ENCODE measurements at regions not wholly inside any gene's neighbourhood (a gene's known extent, or its start where the extent isn't known, plus 50 kb on each side); places are given as distances from the start of the nearest gene placed in this dataset.

- CTCF ChIA-PET, result no interaction called here
- TF ChIP-seq CTCF (IDR thresholded peaks at IDR 0.05), result no peak
- peaks cover 2% of the 10 kb centered on the region for H3K9me3 Mint-ChIP-seq
- no peaks in the 10 kb centered on the region for H3K27me3 Mint-ChIP-seq
- ATAC-seq (ENCODE audit: low read depth), result no peak
- POLR2A ChIA-PET, result no interaction called here
- intact Hi-C loops (cut with micrococcal nuclease), result no loop called here
- no peak overlapping the region for H3K4me3 Mint-ChIP-seq
- H3K36me3 Mint-ChIP-seq (ENCODE audit: low read depth), result no peaks in the 10 kb centered on the region
- no peak for DNase-seq
- H3K27ac Mint-ChIP-seq, result no peak overlapping the region
- H3K4me1 Mint-ChIP-seq, result peaks cover 35% of the 10 kb centered on the region
Measured at GRCh38 chr2:64908406-64908805, 80.8 kb upstream of the SLC1A4 start.

- Mint-ChIP-seq H3K27me3 (no peaks in the 10 kb centered on the region), H3K4me3 (no peak overlapping the region), H3K4me1 (peaks cover 40% of the 10 kb centered on the region), H3K27ac (no peak overlapping the region), H3K9me3 (no peaks in the 10 kb centered on the region), H3K36me3 (ENCODE audit: low read depth) (no peaks in the 10 kb centered on the region)
- ATAC-seq (ENCODE audit: low read depth), result no peak
- intact Hi-C loops (cut with micrococcal nuclease), result loop anchor here (10.0 kb wide), 1 partner anchor 696 kb away; no protein-coding TSS in a partner anchor
- POLR2A ChIA-PET, result no interaction called here
- DNase-seq, result no peak
- TF ChIP-seq CTCF (IDR thresholded peaks at IDR 0.05), result no peak
- CTCF ChIA-PET, result no interaction called here
Measured at GRCh38 chr2:64910523-64910922, 78.7 kb upstream of the SLC1A4 start.

GRCh38 chr2:64910972-64911433, 78.2 kb upstream of the SLC1A4 start:
- intact Hi-C loops (cut with micrococcal nuclease), result loop anchor here (10.0 kb wide), 1 partner anchor 696 kb away; no protein-coding TSS in a partner anchor
- H3K9me3 Mint-ChIP-seq, result no peaks in the 10 kb centered on the region
- no peaks in the 10 kb centered on the region for H3K36me3 Mint-ChIP-seq (ENCODE audit: low read depth)
- ChIA-PET CTCF (no interaction called here), POLR2A (interaction anchor here (1.1 kb wide), 1 partner anchor 12 kb away, joined by 3 read pairs; no protein-coding TSS in a partner anchor)
- no peak for TF ChIP-seq CTCF (IDR thresholded peaks at IDR 0.05)
- ATAC-seq (ENCODE audit: low read depth), result no peak
- no peak for DNase-seq
- no peak overlapping the region for H3K27ac Mint-ChIP-seq
- no peaks in the 10 kb centered on the region for H3K27me3 Mint-ChIP-seq
- peaks cover 39% of the 10 kb centered on the region for H3K4me1 Mint-ChIP-seq
- H3K4me3 Mint-ChIP-seq, result no peak overlapping the region

GRCh38 chr2:64913357-64913869, 75.8 kb upstream of the SLC1A4 start:
- ChIA-PET CTCF (interaction anchor here (0.6 to 9.4 kb wide), 7 partner anchors 19 to 586 kb away, joined by 3 to 186 read pairs (median 3); no protein-coding TSS in a partner anchor), POLR2A (interaction anchor here (0.6 to 3.4 kb wide), 5 partner anchors 36 to 586 kb away, joined by 3 to 25 read pairs (median 5); partner anchors contain the start of gene AFTPH)
- Mint-ChIP-seq H3K36me3 (ENCODE audit: low read depth) (peaks cover 2% of the 10 kb centered on the region), H3K27me3 (no peaks in the 10 kb centered on the region), H3K9me3 (no peaks in the 10 kb centered on the region), H3K4me3 (peak overlapping the region; percentile 7), H3K4me1 (peaks cover 55% of the 10 kb centered on the region), H3K27ac (peak overlapping the region; percentile 94)
- intact Hi-C loops (cut with micrococcal nuclease), result loop anchor here (10.0 kb wide), 1 partner anchor 699 kb away; no protein-coding TSS in a partner anchor
- TF ChIP-seq CTCF (IDR thresholded peaks at IDR 0.05), result no peak
- DNase-seq (no peak), ATAC-seq (ENCODE audit: low read depth) (no peak)

GRCh38 chr2:64914247-64914646, 75.0 kb upstream of the SLC1A4 start:
- intact Hi-C loops (cut with micrococcal nuclease), result loop anchor here (2.0 to 10.0 kb wide), 2 partner anchors 327 to 699 kb away; no protein-coding TSS in a partner anchor
- DNase-seq, result no peak
- TF ChIP-seq CTCF (IDR thresholded peaks at IDR 0.05), result no peak
- Mint-ChIP-seq H3K4me3 (peak overlapping the region; percentile 65), H3K27me3 (no peaks in the 10 kb centered on the region), H3K4me1 (peaks cover 63% of the 10 kb centered on the region), H3K27ac (peak overlapping the region; percentile 94), H3K36me3 (ENCODE audit: low read depth) (peaks cover 2% of the 10 kb centered on the region), H3K9me3 (no peaks in the 10 kb centered on the region)
- ATAC-seq (ENCODE audit: low read depth), result no peak
- ChIA-PET CTCF (interaction anchor here (1.2 to 9.4 kb wide), 6 partner anchors 9 to 391 kb away, joined by 3 to 186 read pairs (median 6); partner anchors contain the start of gene CEP68), POLR2A (interaction anchor here (0.6 to 8.1 kb wide), 17 partner anchors 9 to 588 kb away, joined by 3 to 102 read pairs (median 9); partner anchors contain the start of genes ACTR2, AFTPH, CEP68 and SERTAD2)
